ENCODE measurements at regions not wholly inside any gene's neighbourhood (a gene's known extent, or its start where the extent isn't known, plus 50 kb on each side); places are given as distances from the start of the nearest gene placed in this dataset.

DNA sequence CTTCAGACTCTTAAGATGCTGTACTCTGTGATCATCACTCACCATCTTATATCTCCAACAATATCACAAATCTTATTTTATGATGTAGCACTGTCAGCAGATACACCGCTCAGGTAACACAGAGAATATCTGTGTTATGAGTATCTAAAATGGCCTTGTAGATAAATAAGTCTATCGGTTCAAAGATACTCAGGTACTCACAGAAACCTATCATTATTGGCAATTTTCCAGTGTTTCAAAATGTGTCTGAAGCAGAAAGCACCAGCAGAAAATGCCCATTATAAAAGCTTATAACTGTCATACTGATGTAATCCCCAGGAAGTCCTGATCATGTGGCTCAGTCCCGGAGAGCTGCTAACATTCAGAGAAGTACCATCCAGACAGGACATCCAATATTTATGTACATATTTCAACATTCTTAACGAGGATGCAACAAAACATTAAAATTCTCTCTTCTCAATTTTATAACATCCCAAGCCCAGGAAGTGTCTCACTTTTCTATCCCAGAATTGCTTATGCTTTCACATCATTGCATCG is 190.7 kb upstream of the LMNTD1 start:
- no peak for TF ChIP-seq CTCF (IDR thresholded peaks at IDR 0.05)
- no peak for TF ChIP-seq POLR2A (IDR thresholded peaks at IDR 0.05)
- no peak for TF ChIP-seq EP300 (IDR thresholded peaks at IDR 0.05)
- no peak for TF ChIP-seq POLR2AphosphoS5 (IDR thresholded peaks at IDR 0.05)
